GM21717 (cell line): ENCODE measurements at regions not wholly inside any gene's neighbourhood (a gene's known extent, or its start where the extent isn't known, plus 50 kb on each side); places are given as distances from the start of the nearest gene placed in this dataset.

ENCODE experiments used
- ATAC-seq: cut with Tn5 transposase; IDR thresholded peaks from one replicate; pipeline ENCODE4 v1.9.1; 2021; ENCODE audit warnings: mild to moderate bottlenecking, moderate library complexity; ENCODE audit not compliant: unreplicated experiment

DNA sequence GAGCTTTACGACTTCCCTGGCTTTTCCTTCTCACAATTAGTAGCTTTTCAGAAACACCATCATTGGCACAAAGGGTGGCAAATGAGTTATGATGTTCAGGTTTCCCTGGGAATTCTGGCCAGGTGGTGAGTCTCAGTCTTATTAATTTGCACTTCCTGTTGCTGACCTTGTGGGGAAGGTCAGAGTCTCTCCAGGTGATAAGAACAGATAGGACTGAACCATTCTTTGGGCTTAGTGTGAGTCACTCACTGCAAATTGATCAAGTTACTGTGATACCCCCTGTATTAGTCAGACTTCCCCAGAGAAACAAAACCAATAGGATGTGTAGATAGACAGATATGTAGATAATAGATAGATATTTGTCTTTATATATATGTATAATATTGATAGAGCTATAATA is 53.8 kb upstream of the RANBP3L start:
- no peak for ATAC-seq

- ATAC-seq: no peak
Observed at GRCh38 chr5:36356915-36357314, 55.2 kb upstream of the RANBP3L start.

- ATAC-seq: no peak
Observed at GRCh38 chr5:36357391-36357975, 55.8 kb upstream of the RANBP3L start.

DNA sequence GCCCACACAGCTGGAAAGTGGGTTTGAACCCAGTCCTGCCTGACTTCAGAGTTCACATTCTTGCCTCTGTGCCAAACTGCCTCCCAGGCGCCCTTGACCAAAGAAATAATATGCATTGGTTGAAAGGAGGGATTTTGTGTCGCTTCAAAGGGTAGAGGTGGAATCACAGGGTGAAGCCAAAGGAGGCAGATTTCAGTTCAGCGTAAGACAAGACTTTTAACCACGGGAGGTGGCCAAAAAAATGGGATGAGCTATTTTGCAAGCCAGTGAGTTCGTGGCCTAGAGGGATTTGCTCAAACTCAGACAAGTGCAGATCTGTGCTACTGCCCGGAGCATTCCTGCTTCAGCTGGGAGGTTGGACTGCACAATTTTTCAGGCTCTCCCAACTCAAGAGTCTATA is 57.6 kb upstream of the RANBP3L start:
- no peak for ATAC-seq

GRCh38 chr5:36360307-36360706 is 58.6 kb upstream of the RANBP3L start:
- ATAC-seq: no peak

- no peak for ATAC-seq
Observed at GRCh38 chr5:36363101-36363500, 61.4 kb upstream of the RANBP3L start.

- no peak for ATAC-seq
Observed at GRCh38 chr5:36363744-36364143, 62.0 kb upstream of the RANBP3L start.

DNA sequence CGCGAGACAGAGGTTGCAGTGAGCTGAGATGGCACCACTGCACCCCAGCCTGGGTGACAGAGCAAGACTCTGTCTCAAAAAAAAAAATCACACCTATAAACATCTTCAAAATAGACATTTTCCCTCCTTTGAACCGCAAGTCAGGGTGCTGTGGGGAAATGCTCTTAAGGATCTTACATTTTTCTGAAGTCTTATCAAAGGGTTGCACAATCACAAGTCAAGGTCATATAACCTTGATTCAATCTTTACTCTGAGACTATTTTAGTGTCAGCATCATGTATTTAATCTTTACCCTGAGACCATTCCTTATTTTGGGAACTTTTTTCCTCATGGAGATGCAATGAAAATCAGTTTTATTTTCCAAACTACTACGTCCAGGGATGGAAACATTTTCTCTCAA is 62.8 kb upstream of the RANBP3L start:
- no peak for ATAC-seq

DNA sequence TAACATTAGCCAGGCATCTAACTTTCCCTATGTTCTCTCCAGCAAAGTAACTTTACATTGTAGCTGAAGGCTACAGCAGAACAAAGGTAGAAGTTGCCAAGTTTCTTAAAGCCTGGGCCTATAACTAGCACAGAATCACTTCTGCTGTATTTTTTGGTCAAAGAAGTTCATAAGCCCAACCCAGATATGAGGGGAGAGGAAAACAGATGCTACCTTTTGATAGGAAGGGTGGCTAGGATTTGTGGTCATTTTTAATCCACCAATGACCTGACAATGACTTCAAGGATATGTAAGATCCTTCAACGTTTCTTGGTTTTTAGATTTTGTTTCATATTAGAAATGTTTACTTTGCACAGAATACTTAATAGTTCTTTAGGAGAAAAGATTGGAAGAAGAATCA is 64.2 kb upstream of the RANBP3L start:
- no peak for ATAC-seq

GRCh38 chr5:36366883-36367282 is 65.2 kb upstream of the RANBP3L start:
- ATAC-seq: no peak

GRCh38 chr5:36367524-36367923 is 65.8 kb upstream of the RANBP3L start:
- ATAC-seq: no peak

DNA sequence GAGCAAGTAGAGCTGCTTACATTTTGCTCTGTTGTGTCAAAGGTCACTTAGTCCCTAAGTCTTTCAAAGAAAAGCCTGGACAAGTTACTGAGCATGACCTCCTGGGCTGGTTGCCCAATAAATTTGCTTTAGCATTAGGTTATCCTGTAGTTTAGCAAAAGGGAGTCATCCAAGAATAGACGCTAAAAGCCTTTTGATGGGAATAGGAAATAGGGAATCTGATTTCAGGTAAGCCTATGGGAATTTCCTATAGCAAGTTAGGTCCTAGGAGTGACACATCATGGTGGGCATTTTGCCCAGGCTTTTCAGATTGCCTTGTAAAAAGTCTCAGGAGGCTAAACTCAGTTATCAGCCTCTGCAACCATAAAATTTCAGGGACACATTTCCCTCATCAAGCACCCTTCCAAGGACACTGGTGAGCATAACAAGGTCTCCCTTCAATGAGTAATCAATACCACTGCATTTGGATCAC is 67.6 kb upstream of the RANBP3L start:
- ATAC-seq: no peak

DNA sequence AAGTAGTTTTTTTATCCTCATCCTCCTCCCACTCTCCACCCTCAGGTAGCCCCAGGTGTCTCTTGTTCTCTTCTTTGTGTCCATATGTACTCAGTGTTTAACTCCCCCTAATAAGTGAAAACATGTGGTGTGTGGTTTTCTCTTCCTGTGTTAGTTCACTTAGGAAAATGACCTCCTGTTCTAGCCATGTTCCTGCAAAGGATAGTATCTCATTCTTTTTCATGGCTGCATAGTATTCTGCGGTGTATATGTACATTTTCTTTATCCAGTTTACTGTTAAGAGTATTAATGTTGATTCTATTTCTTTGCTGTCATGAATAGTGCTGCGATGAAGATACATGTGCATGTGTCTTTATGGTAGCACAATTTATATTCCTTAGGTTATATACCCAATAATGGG is 68.4 kb upstream of the RANBP3L start:
- ATAC-seq: no peak

- ATAC-seq: no peak
Observed at GRCh38 chr5:36371366-36371765, 69.7 kb upstream of the RANBP3L start.

DNA sequence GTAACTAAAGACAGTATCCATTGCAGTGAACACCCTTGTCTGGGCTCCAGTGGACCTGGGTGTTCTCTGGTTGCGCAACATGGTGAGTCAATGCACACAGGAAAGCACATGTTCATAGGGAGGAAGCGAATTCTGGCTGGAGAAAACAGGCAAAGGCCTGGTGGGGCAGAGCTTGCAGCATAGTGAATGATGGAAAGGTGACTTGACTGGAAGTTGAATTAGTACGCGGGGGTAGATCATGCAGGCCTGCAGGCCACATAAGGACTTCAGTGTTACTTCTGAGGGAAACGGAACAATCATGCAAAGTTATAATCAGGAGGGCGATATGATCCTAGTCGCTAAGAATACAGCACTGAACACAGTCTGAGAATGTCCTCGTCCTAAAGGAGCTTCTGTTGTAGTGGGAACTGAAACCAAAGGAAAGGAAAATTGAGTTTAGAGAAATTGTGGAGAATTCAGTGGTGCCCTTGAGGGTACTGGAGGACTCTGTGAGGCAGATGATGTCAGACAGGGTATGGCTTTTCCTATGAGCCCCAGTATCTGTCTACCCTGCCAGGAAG is 71.9 kb upstream of the RANBP3L start:
- no peak for ATAC-seq

- no peak for ATAC-seq
Observed at GRCh38 chr5:36374266-36374862, 72.7 kb upstream of the RANBP3L start.

DNA sequence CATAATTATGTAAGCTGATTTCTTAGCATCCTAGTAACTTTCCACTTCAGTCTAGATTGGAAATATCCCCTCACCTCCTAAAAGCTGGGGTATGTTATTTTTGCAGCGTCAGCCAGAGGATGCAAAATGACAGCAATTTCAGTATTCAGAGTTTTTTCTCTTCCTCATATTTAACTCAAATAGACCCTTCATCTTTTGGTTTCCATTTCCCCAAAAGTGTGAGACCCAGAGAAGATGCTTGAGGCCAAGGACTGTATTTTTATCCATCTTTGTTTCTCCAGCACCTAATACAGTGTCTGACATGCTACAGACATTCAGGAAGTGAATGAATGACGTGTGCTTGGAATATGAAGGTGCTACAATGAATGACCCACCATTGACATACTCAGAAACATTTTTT is 75.5 kb upstream of the RANBP3L start:
- no peak for ATAC-seq

GRCh38 chr5:36378551-36378950 is 76.8 kb upstream of the RANBP3L start:
- ATAC-seq: no peak

DNA sequence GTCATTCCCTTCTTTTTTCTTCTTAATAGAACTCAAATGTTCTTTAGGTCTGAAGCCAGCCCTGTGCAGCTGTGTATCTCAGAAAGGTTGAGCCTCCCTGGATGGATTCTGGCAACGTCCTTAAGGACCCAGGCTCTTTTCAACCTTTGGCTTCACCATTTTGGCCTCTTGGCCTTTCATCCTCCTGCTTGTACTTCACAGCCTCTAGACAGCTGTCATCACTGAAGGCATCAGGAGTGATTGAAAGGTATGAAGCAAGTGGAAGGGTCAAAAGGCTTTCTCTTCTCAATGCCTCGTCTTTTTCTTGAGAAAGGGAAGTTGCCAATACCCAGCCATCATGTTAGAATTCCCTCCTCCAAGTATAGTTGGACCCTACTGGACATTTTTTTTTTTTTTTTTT is 81.2 kb upstream of the RANBP3L start:
- ATAC-seq: no peak

- no peak for ATAC-seq
Observed at GRCh38 chr5:36383942-36384341, 82.2 kb upstream of the RANBP3L start.

DNA sequence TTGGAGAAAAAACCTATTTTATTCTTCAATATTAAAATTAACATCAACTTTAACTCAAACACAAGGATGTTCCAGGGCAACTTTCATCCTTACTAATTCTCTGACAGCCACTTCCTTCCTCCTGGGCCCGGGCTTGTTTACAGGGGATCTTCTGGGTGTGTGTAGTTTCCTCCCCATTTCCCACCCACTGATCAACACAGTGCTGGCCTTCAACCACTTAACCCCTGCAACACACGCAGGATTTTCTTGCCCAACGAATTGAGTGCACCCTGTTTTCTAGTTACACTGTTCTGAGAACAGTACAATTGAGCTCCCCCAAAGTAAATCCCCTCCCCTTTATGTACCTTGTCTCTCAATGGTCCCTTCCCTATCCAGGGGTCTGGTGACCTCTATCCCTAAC is 83.1 kb upstream of the RANBP3L start:
- no peak for ATAC-seq

DNA sequence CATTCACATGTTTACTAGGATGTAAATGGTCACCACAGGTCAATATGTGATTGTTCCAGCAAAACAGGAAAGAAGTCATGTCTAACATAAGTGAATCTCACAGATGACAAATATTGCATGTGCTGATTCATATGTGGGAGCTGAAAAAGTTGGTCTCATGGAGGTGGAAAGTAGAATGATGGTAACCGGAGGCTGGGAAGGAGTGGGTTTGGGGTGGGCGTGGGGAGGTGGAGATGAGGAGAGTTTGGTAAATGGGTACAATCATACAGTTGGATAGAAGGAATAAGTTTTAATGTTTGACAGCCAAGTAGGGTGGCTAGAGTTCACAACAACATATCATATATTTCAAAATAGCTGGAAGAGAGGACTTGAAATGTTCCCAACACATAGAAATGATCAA is 83.8 kb upstream of the RANBP3L start:
- ATAC-seq: no peak

- no peak for ATAC-seq
Observed at GRCh38 chr5:36388288-36388687, 86.6 kb upstream of the RANBP3L start.
